HG03280 (cell line): ENCODE measurements at regions not wholly inside any gene's neighbourhood (a gene's known extent, or its start where the extent isn't known, plus 50 kb on each side); places are given as distances from the start of the nearest gene placed in this dataset.

Experiments
- ATAC-seq: cut with Tn5 transposase; IDR thresholded peaks from one replicate; pipeline ENCODE4 v1.9.1; 2021; ENCODE audit warnings: mild to moderate bottlenecking, moderate library complexity; ENCODE audit not compliant: unreplicated experiment

GRCh38 chr4:178244785-178245184 is 802.5 kb upstream of the AGA start:
- ATAC-seq = no peak

DNA sequence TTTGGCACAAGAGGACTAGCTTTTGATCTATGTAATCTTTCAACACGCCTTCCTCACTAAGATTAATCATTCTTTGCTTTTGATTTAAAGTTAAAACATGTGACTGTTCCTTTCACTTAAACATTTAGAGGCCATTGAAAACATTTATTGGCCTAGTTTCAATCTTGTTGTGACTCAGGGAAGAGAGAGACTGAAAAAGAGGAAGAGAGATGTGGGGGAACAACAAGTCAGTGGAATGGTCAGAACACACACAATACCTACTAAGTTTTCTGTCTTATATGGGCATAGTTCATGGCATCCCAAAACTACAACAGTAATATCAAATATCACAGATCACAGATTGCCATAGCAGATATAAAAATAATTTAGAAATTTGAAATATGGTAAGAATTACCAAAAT is 812.9 kb upstream of the AGA start:
- no peak for ATAC-seq

DNA sequence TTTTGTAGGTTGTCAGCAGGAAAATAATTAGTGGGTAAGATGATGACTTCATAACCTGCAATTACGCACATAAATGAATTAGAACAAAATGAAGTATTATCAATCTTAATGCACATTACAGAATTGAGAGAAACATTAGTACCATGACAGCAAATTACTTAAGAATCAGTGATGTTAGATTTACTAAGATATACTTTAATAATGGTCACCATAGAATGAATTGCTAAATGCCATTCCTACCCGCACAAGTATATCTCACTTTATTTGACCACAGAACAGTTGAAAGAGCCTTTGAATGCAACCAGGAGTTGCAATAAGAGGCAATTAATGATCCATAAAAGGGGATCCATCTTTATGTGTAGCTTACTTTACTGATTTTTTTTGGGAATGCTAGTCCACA is 816.4 kb upstream of the AGA start:
- no peak for ATAC-seq

GRCh38 chr4:178259566-178259965 is 817.3 kb upstream of the AGA start:
- no peak for ATAC-seq

- ATAC-seq = no peak
Observed at GRCh38 chr4:178264001-178264400, 821.8 kb upstream of the AGA start.

- ATAC-seq = no peak
Observed at GRCh38 chr4:178271386-178271785, 829.1 kb upstream of the AGA start.

DNA sequence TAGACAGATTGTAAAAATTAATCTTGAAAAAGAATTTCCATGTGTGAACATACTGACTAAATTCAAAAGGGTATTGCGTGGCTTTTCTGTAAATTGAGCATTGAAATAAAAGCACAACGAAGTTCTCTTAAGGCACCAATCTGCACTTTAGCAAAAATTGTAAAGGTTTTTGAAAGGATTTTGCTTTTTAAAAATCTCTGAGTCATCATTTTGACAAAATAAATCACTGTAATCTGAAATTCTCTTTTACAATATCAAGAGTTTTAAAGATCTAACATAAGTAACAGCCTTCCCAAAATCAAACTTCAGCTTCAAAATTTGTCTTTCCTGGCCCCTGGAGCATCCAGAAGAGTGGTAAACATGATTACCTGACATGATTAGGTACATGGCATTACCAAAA is 830.9 kb upstream of the AGA start:
- no peak for ATAC-seq

- ATAC-seq = no peak
Observed at GRCh38 chr4:178275671-178276360, 833.6 kb upstream of the AGA start.

DNA sequence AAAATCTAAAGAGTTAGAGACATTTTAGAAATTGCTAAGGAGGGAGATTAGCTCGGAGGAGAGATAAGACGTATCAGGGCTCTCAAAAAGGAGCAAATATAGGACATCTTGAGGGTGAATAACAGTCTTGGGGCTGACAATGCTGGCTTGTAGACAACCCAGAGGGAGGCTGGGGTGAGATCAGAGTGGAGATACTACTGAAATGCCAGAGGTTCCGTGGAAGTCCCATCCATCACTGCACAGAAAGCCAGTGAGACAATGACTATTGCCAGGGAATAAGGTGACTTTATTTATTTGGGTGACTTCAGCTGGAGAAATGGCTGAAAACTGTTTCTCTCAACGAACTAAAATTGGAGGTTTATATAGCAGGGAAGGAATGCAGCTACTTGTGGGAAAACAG is 838.1 kb upstream of the AGA start:
- no peak for ATAC-seq

- no peak for ATAC-seq
Observed at GRCh38 chr4:178288462-178288861, 846.2 kb upstream of the AGA start.

- ATAC-seq = no peak
Observed at GRCh38 chr4:178293601-178294000, 851.4 kb upstream of the AGA start.

GRCh38 chr4:178296669-178297068 is 854.4 kb upstream of the AGA start:
- ATAC-seq = no peak

GRCh38 chr4:178306565-178306964 is 864.3 kb upstream of the AGA start:
- no peak for ATAC-seq

DNA sequence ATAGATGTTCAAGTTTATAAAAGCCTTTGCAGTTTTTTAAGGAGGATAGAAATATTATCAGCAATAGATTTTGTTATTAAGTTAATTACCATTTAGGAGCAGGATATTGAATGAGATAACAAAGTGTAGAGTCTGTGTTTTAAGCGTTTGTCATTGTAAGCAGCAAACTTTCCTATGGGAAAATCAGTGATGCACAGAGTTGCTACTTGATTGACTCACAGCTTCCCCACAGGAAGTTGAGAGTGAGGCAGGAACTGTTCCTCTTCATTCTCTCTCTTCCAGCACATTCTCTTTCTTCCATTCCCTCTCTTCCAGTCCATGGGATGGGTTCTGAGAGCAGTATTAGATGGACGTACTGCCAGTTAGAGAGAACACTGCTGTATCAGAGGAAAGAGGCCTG is 867.7 kb upstream of the AGA start:
- ATAC-seq = no peak

DNA sequence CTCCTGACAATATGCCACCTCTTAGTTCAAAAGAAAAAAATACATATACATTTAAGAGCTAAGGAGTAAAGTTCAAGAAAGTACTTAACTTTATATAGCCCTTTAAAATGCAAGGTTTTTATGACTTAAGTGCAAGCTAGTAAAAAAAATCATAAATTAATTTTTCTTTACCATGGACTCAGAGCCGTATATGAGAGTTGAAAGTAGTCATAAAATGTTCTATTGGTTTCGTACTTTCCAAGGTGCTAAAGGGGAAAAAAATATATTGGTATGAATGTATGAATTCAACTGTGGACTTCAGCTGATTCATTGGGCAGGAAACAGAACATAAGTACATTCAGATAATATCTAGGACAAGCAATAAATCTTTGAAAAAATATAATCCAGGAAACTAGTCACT is 869.8 kb upstream of the AGA start:
- ATAC-seq = no peak

DNA sequence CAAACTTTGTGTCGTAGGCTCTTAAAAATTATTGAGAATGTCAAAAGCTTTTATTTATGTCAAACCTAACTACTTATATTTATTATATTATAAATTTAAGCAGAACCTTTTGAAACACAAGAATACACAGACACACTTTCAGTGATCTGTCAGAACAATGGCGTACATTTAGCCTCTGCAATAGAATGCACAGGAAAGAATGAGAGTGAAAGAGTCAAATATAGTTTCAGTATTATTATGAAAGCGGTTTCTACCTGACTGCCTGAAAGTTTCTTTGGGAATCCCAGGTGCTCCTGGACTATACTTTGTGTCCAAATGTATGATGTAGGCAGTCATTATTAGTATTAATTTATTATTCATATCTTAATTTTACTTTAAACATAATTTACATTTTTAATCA is 872.0 kb upstream of the AGA start:
- no peak for ATAC-seq

DNA sequence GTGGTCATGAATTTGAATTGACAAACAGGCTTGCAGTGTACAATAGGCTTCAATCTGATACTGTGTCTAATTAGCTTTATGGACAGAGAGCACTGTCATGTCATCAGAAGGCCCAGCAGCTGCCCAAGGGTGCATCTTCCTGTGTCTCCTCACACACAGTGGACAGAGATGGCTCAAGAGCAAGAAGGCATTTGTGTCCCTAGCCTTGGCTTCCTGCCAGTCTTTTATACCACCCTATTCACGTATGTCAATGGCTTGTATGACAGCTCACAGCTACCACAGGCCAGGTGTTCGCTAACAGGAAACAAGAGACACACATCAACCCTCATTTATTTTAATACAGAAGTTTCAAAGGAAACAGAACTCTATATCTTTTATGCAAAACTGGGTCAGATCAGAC is 874.0 kb upstream of the AGA start:
- no peak for ATAC-seq

DNA sequence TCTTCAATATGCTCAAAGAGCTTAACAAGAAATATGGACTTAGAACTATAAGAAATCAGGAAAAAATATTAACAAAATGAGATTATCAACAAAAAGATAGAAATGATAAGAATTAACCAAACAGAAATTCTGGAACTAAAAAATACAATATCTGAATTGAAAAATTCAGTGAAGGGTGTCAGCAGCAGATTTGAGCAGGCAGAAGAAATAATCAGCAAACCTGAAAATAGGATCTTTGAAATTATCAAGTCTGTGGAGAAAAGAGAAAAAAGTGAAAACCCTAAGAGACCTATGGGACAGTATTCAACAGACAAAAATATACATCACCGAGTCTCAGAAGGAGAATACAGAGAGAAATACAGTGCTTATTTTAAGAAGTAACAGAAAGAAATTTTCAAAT is 877.8 kb upstream of the AGA start:
- no peak for ATAC-seq

GRCh38 chr4:178322524-178323183 is 880.4 kb upstream of the AGA start:
- no peak for ATAC-seq

DNA sequence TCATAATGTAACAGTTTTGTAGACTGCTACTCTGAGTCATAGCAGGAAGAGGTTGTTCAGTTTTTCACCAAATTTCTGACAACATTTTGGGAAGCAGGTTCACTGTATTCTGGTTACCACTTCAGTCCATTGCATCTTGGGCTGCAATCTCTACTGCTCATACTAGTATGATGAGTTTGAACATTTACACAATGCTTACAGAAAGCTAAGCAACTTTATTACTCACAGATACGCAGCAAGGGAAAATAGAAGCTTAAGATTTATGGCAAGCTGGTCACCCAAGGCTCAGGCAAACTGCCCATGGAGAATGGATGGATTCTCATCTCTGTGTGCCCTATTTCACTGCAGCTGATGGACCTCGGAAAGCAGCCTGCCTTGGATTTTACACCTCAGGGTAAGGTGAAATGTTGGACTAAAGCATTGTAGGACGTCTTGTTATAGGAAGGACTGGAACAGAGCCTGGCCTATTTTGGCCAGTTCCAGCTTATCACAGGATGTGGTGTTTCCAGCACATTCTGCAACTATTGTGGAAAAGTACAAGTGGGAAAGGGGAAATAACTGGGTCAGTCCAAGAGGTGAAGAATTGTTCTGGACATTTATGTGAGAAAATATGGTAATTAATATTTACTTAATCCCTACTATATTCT is 887.1 kb upstream of the AGA start:
- no peak for ATAC-seq

DNA sequence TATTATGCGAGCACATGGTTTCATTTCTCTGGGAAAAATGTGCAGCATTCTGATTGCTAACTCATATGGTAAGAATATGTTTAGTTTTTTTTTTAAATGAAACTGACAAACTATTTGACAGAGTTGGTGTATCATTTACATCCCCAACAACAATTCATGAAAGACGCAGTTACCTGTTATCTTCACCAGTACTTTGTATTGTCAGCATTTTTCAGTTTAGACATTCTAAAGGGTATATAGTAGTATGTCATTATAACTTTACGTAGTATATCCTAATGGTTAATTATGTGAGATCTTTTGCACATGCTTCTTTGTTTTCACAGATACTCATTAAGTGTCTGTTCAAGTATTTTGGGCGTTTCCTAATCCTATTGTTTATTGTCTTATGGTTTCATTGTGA is 891.1 kb upstream of the AGA start:
- ATAC-seq = no peak

DNA sequence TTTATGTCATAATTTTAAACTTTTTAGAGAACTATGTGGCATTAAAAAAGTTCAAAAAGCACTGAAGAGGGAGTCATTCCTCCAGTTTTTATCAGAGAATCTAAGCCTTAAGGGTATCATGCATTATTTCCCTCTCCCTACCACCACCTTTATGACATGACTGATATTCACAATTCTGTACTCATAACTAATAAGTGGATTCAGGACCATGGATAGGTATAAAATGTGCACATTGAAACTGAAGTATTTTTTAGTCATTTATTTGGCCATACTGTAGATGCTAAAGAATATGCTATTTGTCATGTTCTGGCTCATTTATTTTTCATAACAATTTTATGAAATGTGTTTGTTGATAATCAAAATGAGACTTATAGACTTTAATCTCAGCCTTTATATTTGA is 897.5 kb upstream of the AGA start:
- no peak for ATAC-seq
